ENCODE measurements at regions not wholly inside any gene's neighbourhood (a gene's known extent, or its start where the extent isn't known, plus 50 kb on each side); places are given as distances from the start of the nearest gene placed in this dataset.

GRCh38 chr2:38450509-38450908 is 73.4 kb upstream of the ATL2 start:
- no peak for DNase-seq (ENCODE audit: low read depth in 1 of 2, low spot score in 1 of 2)

- DNase-seq (ENCODE audit: low read depth in 1 of 2, low spot score in 1 of 2) = no peak
Observed at GRCh38 chr2:38448692-38449410, 71.8 kb upstream of the ATL2 start.

GRCh38 chr2:38446906-38447561 is 70.0 kb upstream of the ATL2 start:
- DNase-seq (ENCODE audit: low read depth in 1 of 2, low spot score in 1 of 2) = no peak

DNA sequence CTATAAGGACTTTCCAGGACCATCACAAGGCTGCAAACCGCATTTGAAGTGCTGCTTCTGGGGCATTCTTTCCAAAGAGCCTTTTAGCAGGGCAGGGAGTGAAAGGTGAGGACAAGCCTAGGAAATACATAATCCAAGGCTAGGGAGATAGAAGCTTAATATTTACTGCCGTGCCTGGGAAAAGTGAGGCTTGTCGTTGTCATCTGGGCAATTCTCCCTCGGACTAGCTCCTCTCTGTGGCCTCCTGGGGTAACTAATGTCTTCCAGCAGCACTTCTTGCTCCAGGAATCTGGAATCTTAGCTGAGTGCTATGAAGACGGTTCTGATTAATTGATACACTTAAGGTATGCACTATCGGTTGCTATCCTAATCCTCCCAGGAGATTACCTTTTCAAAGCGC is 69.3 kb upstream of the ATL2 start:
- DNase-seq (ENCODE audit: low read depth in 1 of 2, low spot score in 1 of 2) = no peak

DNA sequence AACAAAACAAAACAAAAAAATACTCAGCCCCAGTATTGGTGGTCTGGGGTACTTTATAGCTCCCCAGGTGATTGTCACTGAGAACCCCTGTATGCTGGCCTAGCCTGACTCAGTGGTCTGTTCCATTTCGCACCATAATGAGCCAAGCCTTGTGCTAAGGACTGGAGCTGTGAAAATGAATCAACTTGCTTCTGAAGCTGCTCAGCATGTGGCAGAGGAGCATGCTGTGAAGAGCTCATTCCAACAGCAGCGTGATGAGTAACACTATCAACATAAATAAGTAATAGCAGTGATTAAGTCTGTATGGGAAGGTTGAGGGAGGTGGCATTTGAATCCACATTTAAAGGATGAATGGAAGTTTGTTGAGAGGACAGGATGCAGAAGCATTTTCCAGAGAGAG is 67.2 kb upstream of the ATL2 start:
- DNase-seq (ENCODE audit: low read depth in 1 of 2, low spot score in 1 of 2) = no peak

- no peak for DNase-seq (ENCODE audit: low read depth in 1 of 2, low spot score in 1 of 2)
Observed at GRCh38 chr2:38442643-38443541, 65.8 kb upstream of the ATL2 start.

DNA sequence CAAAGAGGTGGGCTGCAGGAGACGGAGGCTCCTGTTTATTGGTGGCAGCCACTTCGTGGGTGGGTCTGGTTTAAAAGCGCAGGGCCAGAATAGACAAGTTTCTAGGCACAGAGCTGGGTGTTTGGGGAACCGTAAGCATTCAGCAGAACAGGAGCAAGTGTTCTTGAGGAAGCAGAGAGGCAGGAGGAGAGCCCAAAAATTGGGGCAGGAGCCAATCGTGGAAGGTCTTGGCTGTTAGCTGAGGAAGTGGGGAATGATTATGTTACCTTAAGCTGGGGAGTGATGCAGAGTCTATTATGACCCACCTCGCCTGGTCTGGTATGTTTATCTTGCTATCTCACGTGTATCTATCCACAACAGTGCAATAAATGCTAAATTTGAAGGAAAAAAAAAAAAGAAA is 64.3 kb upstream of the ATL2 start:
- DNase-seq (ENCODE audit: low read depth in 1 of 2, low spot score in 1 of 2) = no peak

DNA sequence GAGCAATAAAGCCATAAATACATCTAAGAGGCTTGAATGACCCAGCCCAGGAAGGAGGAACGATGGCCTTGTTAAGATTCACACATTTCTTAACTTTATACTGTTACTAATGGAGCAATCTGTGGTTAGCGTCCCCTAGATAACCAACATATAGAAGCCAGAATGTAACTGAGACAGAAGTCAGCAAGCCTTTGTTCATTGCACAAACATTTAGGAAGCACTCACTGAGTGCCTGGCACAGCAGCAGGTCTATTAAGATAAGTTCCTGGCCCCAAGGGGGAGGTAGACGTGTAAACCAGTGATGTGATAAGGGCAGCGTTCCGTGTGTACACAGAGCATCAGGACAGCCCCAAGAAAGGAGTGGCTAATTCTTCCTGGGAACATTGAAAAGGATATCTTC is 63.6 kb upstream of the ATL2 start:
- no peak for DNase-seq (ENCODE audit: low read depth in 1 of 2, low spot score in 1 of 2)

DNA sequence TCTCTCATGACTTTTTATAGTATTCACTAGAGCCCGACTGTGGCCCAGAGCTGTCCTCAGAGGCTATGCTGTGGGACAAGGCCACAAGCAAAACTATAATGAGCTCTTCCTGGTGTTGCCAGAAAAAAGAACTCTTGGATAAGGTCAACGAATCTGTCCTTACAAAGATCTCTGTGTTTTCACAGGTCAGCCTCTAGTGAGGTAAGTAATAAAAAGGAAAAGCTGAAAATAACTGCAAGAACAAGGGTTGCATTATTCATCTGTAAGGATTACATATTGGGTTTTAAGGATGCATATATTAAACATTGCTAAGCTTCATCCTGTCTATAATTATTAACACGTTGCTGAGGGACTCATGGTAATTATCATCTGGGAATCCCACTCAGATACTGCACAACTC is 62.8 kb upstream of the ATL2 start:
- DNase-seq (ENCODE audit: low read depth in 1 of 2, low spot score in 1 of 2) = no peak

DNA sequence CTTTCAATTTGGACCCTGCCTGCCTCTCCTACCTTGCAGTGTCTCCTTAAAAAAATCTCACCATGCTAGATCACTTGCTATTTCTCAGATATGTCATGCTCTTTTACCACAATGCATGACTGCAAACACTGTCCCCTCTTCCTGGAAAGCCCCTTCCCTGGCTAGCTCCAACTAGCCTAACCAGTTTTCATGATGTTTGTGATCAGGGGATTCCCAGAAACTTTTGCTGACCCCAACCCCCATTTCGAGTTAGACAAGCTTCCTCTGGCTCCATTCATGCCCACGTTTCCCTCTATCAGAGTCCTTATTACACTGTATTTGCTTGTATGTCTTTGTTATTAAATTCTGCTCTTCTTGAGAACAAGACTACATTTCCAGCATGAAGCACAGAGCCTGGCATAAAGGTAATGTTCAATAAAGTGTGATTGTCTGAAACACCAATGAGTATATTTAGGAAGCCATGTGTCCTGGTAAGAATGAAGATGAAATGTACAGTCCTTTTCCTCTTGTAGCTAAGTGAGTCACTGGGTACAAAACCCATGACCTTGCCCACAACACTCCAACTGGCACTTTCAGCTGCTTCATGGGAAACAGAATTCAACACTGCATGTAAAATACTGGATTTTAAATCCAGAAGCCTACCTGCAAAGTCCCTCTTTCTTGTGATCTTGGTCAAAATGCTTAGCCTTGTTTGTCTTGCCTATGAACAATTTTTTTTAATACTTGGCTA is 62.0 kb upstream of the ATL2 start:
- no peak for DNase-seq (ENCODE audit: low read depth in 1 of 2, low spot score in 1 of 2)

DNA sequence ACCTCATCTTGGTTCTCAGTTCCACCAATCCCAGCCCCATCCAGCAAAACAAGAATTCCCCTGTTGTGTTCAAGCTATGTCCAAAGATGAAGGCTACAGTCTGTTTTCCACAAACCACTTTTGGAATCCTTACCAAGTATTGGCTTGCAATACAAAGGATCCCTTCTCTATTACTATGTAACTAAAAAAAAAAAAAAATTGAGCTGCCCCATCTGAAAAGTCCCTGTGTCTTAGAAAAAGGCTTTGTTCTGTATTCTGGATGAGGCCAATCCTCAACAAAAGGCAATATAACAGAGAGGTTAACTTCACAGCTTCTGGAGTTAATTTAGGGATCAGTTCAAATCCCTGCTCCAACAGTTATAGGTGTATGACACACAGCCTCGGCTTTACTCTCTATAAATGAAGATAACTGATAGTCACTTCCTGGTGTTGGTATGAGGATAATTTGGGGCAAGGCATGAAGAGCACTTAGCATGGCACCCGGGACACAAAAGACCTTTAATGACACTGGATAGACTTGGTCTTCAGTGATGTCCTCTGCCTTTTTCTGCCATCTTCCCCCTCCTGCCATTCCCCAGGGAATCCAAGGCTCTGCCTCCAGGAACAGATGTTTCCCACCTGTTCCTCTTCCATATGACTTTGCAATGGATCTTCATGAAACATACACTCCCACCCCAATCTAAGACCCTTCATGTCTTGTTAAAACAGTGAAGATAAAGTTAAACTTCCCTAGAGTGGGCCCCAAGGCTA is 61.2 kb upstream of the ATL2 start:
- DNase-seq (ENCODE audit: low read depth in 1 of 2, low spot score in 1 of 2) = no peak

- no peak for DNase-seq (ENCODE audit: low read depth in 1 of 2, low spot score in 1 of 2)
Observed at GRCh38 chr2:38436227-38436664, 59.2 kb upstream of the ATL2 start.

GRCh38 chr2:38435775-38436174 is 58.7 kb upstream of the ATL2 start:
- DNase-seq (ENCODE audit: low read depth in 1 of 2, low spot score in 1 of 2) = no peak

- DNase-seq (ENCODE audit: low read depth in 1 of 2, low spot score in 1 of 2) = no peak
Observed at GRCh38 chr2:38434595-38434994, 57.5 kb upstream of the ATL2 start.

- no peak for DNase-seq (ENCODE audit: low read depth in 1 of 2, low spot score in 1 of 2)
Observed at GRCh38 chr2:38433607-38433975, 56.5 kb upstream of the ATL2 start.

DNA sequence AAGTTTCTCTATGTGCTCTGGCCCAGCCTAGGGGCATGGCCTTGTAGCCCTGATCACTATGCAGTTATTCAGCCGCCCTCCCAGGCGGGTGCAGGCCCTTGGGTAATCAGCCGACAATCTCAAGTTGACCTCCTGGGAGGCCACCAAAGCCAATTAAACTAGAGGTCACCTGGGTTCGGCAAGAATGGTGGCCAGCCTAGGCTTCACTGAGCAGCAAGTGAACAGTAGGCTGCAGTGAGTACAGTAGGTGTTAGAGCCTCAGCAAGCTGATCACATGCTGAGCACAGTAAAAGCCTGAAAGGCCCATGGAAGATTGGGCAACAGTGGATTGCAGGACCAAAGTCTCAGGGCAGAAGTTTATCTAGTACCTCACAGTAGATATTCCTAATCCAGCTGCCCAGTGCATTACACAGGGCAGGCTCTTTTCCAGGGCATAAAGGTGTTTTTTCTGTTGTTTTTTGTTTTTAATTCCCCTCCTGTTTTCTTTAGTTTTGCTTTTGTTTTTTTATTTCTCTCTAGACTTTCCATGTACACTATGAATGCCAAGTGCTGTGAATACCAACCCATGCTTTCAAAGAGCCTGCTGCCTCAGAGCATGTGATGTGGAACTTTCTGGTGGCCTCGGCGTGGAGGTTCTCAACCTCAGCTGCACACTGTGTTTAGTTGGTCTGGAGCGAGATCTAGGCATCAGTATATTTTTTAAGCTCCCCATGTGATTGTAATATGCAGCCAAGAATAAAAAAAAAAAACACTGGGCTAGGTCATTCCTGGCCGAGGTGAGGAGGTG is 55.9 kb upstream of the ATL2 start:
- no peak for DNase-seq (ENCODE audit: low read depth in 1 of 2, low spot score in 1 of 2)

DNA sequence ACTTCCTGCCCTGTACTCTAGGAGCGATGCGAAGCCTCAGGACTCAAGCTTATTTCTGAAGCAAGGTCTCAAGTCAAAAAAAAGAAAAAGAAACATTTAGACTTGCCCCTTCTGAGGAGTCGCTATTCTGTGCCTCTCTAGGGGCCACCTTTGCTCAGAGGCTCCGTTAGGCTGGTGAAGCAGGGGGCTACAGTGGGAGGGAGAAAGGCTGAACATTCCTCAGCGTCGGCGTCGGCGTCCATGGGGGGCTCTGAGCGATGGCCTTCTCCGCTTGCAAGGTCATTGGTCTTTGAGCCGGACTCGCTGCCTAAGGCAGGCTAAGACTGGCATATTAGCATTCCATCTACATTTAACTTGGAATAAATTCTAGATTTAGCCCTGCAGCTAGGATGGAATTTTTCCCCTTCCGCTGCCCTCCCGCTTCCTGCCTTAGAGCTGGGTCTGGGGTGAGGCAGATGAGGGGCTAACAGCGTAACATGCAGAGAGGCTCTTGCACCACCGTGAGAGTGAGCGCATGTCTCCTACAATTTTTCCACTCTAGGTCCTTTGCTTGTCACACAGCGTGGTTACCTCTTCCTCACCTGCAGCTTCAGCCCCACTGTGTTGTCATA is 53.6 kb upstream of the ATL2 start:
- no peak for DNase-seq (ENCODE audit: low read depth in 1 of 2, low spot score in 1 of 2)

GRCh38 chr2:38430196-38430595 is 53.1 kb upstream of the ATL2 start:
- no peak for DNase-seq (ENCODE audit: low read depth in 1 of 2, low spot score in 1 of 2)

DNA sequence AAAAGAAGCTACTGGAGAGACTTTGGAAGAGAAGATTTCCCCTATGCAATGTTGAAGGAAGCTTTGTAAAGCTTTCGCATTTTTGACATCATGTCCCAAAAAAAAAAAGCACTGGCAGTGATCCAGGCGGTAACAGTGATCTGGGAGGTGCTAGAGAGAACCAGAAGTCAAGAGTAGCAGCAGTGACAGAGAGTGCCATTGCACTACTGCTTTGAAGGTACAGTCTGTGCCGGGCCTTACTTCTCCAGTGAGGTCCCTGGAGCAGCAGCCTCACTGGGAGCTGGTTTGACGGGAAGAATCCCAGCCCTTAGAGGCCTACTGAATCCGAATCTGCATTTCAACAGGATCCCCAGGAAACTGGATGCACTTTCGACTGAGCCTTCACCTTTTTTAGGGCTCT is 50.9 kb upstream of the ATL2 start:
- DNase-seq (ENCODE audit: low read depth in 1 of 2, low spot score in 1 of 2) = no peak

Measured in activated T-helper 1 cell treated with anti-CD3 and anti-CD28 coated beads, Interleukin-2, amount 50 U/mL, for 16 hours (primary cell).